COLO829 (cell line): ENCODE measurements at regions not wholly inside any gene's neighbourhood (a gene's known extent, or its start where the extent isn't known, plus 50 kb on each side); places are given as distances from the start of the nearest gene placed in this dataset.
A peak's percentile ranks its signal among the peaks of the same experiment; 100 is the strongest.

Experiments
- DNase-seq: peaks from one replicate; pipeline ENCODE4 v3.0.0; 2012; ENCODE audit warnings: low spot score

DNA sequence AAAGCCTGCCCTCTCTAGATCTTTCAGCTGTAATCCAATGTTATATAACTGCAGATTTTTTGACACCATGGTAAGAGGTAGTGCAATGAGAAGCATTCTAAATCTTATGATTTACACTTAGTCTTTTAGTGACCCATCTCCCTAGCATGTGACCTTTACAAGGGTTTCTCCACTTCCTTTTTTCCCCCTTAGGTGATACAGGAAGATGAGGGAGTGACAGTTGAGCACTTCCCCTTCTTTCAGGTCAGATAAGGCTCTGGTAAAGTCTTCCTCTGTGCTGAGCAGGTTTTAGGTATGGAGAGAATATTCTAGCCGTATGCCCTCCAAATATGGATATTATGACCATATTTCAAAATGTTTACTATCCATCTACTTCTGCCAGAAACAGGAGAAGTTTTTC, 753.6 kb downstream of the JRKL start:
- DNase-seq: no peak

DNA sequence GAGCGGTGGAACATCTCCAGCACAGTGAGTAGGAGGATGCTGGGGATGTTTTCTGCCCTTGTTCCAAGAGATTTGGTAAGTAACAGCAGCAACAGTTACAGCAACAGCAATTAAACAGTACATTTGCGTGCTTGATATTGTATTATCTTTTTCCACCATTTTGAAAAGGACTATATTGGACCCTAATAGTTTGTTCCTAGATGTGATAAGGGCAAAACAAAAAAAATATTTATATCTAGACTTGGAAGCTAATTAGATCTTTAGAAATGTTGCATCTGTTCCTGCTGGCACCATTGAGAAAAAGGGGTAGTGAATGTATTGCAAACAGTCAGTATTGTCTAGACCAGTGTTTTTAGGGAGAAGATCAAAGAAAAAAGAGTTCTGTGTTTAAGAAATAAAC, 759.9 kb downstream of the JRKL start:
- no peak for DNase-seq

GRCh38 chr11:97157221-97157740, 767.5 kb downstream of the JRKL start:
- no peak for DNase-seq

- no peak for DNase-seq
Observed at GRCh38 chr11:97158243-97158642, 768.4 kb downstream of the JRKL start.

DNA sequence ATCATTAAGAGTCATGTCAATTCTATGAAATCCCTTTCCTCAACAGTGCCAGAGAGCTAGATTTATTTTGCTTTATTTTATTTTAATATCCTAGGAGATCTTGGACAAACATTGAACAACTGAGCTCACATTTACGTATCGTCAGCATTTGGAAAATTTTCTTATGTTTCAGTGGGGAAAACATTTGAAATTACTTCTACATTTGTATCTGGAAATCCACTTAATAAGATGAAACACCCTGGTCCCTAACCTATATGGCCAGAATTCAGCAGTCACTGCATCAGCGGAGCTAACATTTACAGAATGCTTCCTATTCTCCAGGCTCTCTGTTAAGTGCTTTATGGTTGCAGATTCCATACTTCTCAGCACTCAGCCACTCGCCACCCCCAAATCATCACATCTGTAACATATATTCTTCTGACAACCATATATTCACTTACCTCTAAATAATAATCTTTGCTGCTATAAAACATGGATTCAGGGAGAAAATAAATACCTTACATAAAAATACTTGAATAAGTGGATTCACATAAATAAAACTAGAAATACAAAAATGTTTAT, 773.9 kb downstream of the JRKL start:
- no peak for DNase-seq

DNA sequence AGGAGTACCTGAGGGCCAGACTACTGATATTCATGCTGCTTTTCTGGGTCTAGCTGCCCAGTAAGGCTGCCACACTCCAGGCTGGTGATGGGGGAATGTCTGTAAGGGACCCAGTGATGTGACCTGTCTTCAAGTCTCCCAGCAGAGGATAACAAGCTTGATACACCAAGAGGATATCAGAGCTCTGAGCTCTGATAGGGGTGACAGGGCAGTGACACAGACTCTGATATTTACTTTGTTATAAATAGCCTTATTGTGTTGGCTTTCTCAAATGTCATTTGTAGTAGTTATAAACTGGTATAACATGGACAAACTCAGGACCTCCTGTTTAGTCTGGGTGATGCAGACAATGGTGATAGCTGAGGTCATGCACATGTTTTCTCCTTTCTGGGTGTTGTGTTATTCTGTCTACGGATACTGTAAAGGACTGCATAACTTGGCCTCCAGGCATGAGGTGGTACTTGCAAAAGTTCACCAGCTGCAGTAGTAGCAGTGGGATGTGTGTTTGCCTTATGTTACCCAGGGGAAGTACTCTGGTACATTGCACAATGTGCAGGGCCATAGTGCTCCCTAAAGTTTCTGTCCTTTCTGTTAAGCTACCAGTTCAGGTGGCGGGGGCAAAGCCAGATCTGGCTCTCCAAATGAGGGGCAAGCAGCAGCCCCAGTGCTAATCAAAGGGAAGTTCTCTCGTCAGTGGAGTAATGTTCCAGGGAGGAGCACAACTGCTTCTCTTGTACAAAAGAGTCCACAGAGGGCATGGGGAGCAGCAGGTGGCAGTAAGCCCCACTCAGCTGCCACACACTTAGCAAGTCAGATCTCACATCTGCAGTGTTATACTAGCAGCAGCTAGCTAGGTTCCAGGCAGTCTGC, 812.2 kb downstream of the JRKL start:
- DNase-seq: no peak

GRCh38 chr11:97202613-97203292, 812.9 kb downstream of the JRKL start:
- no peak for DNase-seq

GRCh38 chr11:97218011-97218410, 828.2 kb downstream of the JRKL start:
- no peak for DNase-seq

- DNase-seq: no peak
Observed at GRCh38 chr11:97223647-97224046, 833.8 kb downstream of the JRKL start.

DNA sequence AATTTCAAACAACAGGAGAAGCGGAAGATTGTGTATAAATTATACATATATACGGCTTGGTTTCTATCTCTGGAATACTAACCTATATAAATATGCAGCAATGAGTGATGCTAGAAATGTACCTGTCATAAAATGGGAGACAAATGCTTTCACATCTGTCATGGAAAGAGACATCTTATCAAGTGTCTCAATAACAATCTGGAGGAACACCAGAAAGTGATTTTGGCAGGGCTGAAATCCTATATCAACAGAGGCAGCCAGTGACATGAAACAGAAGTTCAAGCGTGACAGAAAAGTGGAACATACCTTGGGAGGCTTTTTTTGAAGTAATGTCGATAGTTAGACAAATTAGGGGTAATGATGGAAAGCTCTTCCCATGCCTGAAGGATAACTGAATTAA, 834.6 kb downstream of the JRKL start:
- DNase-seq: no peak

GRCh38 chr11:97225794-97226193, 836.0 kb downstream of the JRKL start:
- DNase-seq: no peak

- DNase-seq: no peak
Observed at GRCh38 chr11:97229936-97230335, 840.1 kb downstream of the JRKL start.

DNA sequence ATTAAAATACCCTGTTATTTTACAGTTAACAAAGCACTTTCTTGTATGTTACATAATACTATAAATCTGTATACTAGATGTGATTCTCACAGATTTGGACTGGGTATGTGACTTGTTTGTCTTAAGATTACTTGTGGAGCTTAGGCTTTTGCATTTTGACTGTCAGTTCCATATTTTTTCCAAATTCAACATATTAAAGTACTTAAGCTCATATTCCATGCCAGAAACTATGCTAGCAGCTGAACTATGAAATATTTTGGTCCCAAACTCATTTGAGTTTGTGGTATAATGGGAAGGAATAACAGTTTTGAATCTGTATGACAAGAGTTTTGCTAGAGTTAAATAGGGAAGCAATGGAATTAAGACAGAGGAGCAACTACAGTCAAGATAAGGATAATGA, 841.4 kb downstream of the JRKL start:
- DNase-seq: no peak

DNA sequence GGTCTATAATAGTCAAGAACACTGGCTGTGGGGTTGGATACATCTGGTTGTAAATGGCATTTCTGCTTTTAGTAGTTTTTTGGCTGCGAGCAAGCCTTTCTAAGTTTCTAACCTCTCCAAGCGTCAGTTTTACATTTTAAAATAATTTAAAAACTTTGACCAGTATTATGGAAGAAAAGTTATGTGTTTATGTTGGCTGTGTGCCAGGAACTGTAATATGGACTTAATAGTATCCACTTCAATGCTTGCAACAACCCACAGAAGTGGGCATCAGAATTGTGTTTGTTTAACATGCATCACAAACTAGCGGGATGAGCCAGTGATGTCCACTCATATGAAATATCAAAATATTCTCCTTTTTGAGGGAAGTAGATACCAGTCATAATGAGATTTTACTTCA, 844.2 kb downstream of the JRKL start:
- no peak for DNase-seq

- no peak for DNase-seq
Observed at GRCh38 chr11:97237151-97237550, 847.3 kb downstream of the JRKL start.

DNA sequence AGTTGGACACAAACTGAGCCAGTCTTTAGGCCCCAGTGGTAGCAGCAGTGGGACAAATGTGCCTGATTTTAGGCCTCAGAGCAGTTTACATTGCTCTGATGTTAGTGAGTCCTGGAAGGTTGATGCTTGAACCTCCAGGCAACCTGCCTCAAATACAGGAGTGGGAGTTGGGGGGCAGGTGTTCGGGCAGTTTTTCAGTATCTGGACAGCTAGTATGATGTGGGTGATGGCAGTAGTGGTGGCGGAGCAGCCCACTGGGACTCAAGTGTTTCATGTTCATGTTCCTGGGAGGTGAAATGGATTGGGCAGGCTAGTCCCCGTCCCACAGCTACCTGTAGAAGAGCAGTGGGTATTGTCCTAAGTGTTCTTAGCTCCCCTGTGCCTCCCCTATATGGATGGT, 857.8 kb downstream of the JRKL start:
- no peak for DNase-seq

GRCh38 chr11:97254790-97255189, 865.0 kb downstream of the JRKL start:
- DNase-seq: no peak

GRCh38 chr11:97259434-97259833, 869.6 kb downstream of the JRKL start:
- no peak for DNase-seq

GRCh38 chr11:97259884-97260283, 870.1 kb downstream of the JRKL start:
- no peak for DNase-seq

DNA sequence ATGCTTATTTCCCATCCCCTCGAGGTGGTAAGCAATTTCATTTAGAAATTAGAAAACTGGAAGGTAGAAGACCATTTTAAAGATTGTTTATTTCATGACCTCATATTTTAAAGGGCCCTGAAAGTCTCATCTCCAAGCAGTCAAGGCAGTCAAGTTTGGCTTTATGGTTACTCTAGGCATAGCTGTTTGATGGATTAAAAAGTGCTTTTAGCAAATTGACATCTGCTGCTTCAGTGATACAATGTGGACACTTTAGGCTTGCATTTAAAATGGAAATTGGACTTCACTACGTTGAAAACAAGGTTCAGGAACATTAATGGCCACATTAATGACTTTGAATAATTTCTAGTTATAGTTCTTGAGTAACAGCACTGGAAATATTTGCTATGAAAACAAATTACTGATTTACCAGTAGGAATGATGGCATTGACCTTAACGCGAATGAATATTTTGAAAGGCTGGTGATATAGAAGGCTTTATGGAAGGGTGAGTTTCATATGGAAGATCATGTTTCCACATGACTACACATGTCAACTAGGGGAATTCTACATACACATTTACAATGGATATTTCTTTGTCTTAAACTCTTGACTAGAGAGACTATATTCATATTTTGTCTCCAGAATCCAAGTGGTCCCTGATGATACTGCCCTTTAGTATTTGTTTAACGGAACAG, 873.5 kb downstream of the JRKL start:
- DNase-seq: no peak

DNA sequence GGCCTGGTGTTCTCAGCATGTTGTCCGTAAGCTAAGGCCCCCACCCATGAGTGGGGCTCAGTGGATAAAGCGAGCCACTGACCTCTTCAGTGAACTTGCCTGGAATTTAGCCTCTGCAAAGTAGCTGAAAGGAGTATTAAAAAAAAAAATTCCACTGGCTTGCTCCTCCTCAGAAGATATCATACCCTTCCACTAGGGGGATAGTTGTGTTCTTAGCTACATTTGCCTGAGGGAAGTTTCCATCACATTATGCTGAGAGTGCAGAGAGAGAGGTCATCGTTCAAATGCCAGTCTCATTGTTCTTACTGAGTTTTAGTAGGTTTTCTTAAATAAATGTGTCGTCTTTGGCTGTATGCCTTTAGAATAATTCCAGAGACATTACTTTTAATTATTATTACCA, 879.7 kb downstream of the JRKL start:
- peak; percentile 13 for DNase-seq

DNA sequence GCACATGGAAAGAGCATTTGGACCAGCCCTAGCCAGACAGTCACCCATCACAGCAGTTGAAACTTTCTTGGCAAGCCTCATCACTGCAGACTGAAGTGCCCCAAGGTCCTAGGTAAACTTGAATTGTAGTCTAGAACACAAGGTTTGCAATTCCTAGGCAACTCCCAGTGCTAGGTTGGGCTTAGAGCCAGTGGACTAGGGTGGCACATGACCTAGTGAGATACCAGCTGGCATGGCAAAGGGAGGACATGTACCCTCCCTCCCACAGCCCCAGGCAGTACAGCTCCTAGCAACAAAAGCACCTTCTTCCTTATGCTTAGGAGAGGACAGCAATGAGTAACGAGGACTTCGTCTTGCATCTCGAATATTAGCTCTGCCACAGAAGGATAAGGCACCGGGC, 889.5 kb downstream of the JRKL start:
- no peak for DNase-seq

DNA sequence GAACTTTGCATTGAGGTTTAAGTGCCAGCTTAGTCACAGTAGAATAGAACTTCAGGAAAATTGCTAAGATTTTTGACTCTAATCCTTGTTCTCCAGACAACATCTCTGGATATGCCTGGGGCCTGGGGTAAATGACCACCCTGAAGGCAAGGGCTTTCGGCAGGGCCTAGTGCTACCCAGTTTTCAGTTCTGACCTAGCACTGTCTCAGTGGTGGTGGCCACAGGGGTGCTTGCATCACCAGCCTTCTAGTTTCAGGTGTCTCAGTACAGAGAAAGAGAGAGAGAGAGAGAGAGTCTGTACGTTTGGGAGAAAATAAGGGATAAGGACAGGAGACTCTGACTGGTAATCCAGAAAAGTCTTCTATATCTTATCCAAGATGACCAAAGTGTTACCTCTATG, 890.5 kb downstream of the JRKL start:
- DNase-seq: no peak
